ENCODE measurements at regions not wholly inside any gene's neighbourhood (a gene's known extent, or its start where the extent isn't known, plus 50 kb on each side); places are given as distances from the start of the nearest gene placed in this dataset.

DNA sequence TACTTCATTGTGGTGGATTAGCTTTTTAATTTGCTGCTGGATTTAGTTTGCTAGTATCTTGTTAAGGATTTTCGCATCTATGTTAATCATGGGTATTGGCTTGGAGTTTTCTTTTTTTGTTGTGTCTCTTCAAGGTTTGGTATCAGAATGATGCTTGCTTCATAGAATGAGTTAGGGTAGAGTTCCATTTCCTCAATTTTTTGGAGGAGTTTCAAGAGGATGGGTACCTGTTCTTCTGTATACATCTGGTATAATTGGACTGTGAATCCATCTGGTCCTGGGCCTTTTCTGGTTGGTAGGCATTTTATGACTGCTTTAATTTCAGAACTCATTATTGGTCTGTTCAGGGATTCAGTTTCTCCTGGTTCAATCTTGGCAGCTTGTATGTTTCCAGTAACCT is 335.6 kb downstream of the EDEM1 start:
- TF ChIP-seq CTCF (IDR thresholded peaks at IDR 0.05; ENCODE audit: extremely low read depth in 1 of 2, insufficient read depth in 1 of 2, low read depth in 1 of 2, low read length in 2 of 2) (no peak), EZH2 (IDR thresholded peaks at IDR 0.05; ENCODE audit: borderline replicate concordance, low read depth, low read length, severe bottlenecking) (no peak), POLR2A (IDR thresholded peaks at IDR 0.05; ENCODE audit: low read depth, low read length) (no peak), POLR2AphosphoS5 (IDR thresholded peaks at IDR 0.05; ENCODE audit: insufficient read depth, low read depth, low read length) (no peak), JUN (IDR thresholded peaks at IDR 0.05; ENCODE audit: borderline replicate concordance, insufficient read depth, insufficient read length, low read depth) (no peak), MAX (IDR thresholded peaks at IDR 0.05; ENCODE audit: insufficient read depth, insufficient read length) (no peak)

Measured in endothelial cell of umbilical vein (primary cell).